Naive thymus-derived CD4-positive, alpha-beta T cell (primary cell): ENCODE measurements at regions not wholly inside any gene's neighbourhood (a gene's known extent, or its start where the extent isn't known, plus 50 kb on each side); places are given as distances from the start of the nearest gene placed in this dataset.

Experiments
- ATAC-seq: fragments of 150-1000 bp; cut with Tn5 transposase; 2 replicates; pipeline ENCODE4 v1.10.0; 2021; ENCODE audit warnings: mild to moderate bottlenecking, moderate library complexity
- CTCF ChIA-PET: fragments of 350-600 bp; sonication (Branson Sonifier 250); formaldehyde crosslinking; loops from one replicate; lab custom pipeline; 2021; ENCODE audit warnings: antibody characterized with exemption; lab: Charles Lee
- POLR2A ChIA-PET: fragments of 350-600 bp; sonication (Branson Sonifier 250); formaldehyde crosslinking; loops from one replicate; lab custom pipeline; 2021; ENCODE audit warnings: antibody characterized with exemption, inconsistent platforms; lab: Charles Lee
- DNase-seq, 9 donors: peaks; one replicate each; pipeline versions ENCODE4 v3.0.0 to v3.0.0-alpha.2; 2020 to 2022; ENCODE audit warnings: mixed read lengths in 1 of 9
- H3K27ac ChIP-seq: one replicate; pipeline ENCODE4 v1.7.0; 2013; ENCODE audit warnings: mild to moderate bottlenecking, low read depth, low read length, moderate library complexity
- H3K27me3 ChIP-seq, 2 donors: one replicate each; pipeline ENCODE4 v1.7.0; 2013; ENCODE audit warnings: low read length in 2 of 2, mild to moderate bottlenecking in 2 of 2, moderate library complexity in 2 of 2; ENCODE audit not compliant: control insufficient read depth in 2 of 2, insufficient read depth in 2 of 2
- H3K36me3 ChIP-seq, 3 experiments: 1 replicate in 2 of 3; 2 replicates in 1 of 3; pipeline ENCODE4 v1.7.0; 2013; ENCODE audit warnings: low read length in 3 of 3, mild to moderate bottlenecking in 3 of 3, moderate library complexity in 1 of 3; ENCODE audit not compliant: insufficient read depth in 3 of 3, control insufficient read depth in 2 of 3
- H3K4me1 ChIP-seq, 2 donors: one replicate each; pipeline ENCODE4 v1.7.0; 2013; ENCODE audit warnings: low read length in 2 of 2, mild to moderate bottlenecking in 2 of 2, moderate library complexity in 1 of 2; ENCODE audit not compliant: control insufficient read depth in 2 of 2, insufficient read depth in 2 of 2
- H3K4me3 ChIP-seq: 2 replicates; pipeline ENCODE4 v1.7.0; 2013; ENCODE audit warnings: mild to moderate bottlenecking, low read length
- H3K9me3 ChIP-seq, 3 experiments: 1 replicate in 2 of 3; 2 replicates in 1 of 3; pipeline ENCODE4 v1.7.0; 2013; ENCODE audit warnings: low read length in 3 of 3; ENCODE audit not compliant: control insufficient read depth in 2 of 3
- H3K27ac Mint-ChIP-seq, 9 donors: one replicate each; pipeline ENCODE4 v1.8.0; 2020 to 2022; ENCODE audit warnings: mixed read lengths in 9 of 9, mild to moderate bottlenecking in 8 of 9, moderate library complexity in 5 of 9, inconsistent platforms in 2 of 9
- H3K27me3 Mint-ChIP-seq, 5 donors: one replicate each; pipeline ENCODE4 v1.8.0; 2021 to 2022; ENCODE audit warnings: mixed read lengths in 5 of 5, mild to moderate bottlenecking in 1 of 5
- H3K36me3 Mint-ChIP-seq, 5 donors: one replicate each; pipeline ENCODE4 v1.8.0; 2020 to 2022; ENCODE audit warnings: mixed read lengths in 5 of 5, mild to moderate bottlenecking in 3 of 5, inconsistent platforms in 1 of 5
- H3K4me1 Mint-ChIP-seq, 7 donors: one replicate each; pipeline ENCODE4 v1.8.0; 2020 to 2022; ENCODE audit warnings: mixed read lengths in 7 of 7, mild to moderate bottlenecking in 3 of 7, inconsistent platforms in 1 of 7
- H3K4me3 Mint-ChIP-seq, 10 donors: one replicate each; pipeline ENCODE4 v1.8.0; 2020 to 2022; ENCODE audit warnings: mild to moderate bottlenecking in 10 of 10, mixed read lengths in 10 of 10, moderate library complexity in 6 of 10, inconsistent platforms in 2 of 10
- H3K9me3 Mint-ChIP-seq, 11 donors: one replicate each; pipeline ENCODE4 v1.8.0; 2020 to 2022; ENCODE audit warnings: mixed read lengths in 11 of 11, mild to moderate bottlenecking in 4 of 11, inconsistent platforms in 1 of 11, moderate library complexity in 1 of 11
- intact Hi-C, 2 donors: fragments of 100-400 bp; cut with micrococcal nuclease; formaldehyde crosslinking; loops; one replicate each; pipeline ENCODE4 v1.15.1; 2023

- no peaks in the 10 kb centered on the region for H3K9me3 ChIP-seq
- ATAC-seq (no peak), DNase-seq (peak in 1 of 9 donors; percentile 2)
- POLR2A ChIA-PET, result no interaction called here
- no peaks in the 10 kb centered on the region for H3K4me1 ChIP-seq
- Mint-ChIP-seq H3K9me3 (peaks cover 0 to 1% (median 0%) of the 10 kb centered on the region in 11 donors), H3K4me1 (peaks cover 0 to 8% (median 0%) of the 10 kb centered on the region in 7 donors), H3K27ac (no peak overlapping the region), H3K36me3 (peaks cover 0 to 4% (median 0%) of the 10 kb centered on the region in 5 donors), H3K27me3 (peaks cover 0 to 45% (median 11%) of the 10 kb centered on the region in 5 donors), H3K4me3 (no peak overlapping the region)
- no peak overlapping the region for H3K4me3 ChIP-seq
- H3K36me3 ChIP-seq, result no peaks in the 10 kb centered on the region
- CTCF ChIA-PET, result no interaction called here
- intact Hi-C loops, result no loop called here
- no peaks in the 10 kb centered on the region for H3K27me3 ChIP-seq
- no peak overlapping the region for H3K27ac ChIP-seq
Observed at GRCh38 chr22:48822278-48823233, 1005.1 kb downstream of the BRD1 start.

- intact Hi-C loops, result no loop called here
- no peak overlapping the region for H3K27ac Mint-ChIP-seq
- Histone ChIP-seq H3K4me3 (no peak overlapping the region), H3K36me3 (no peaks in the 10 kb centered on the region), H3K27me3 (no peaks in the 10 kb centered on the region), H3K9me3 (no peaks in the 10 kb centered on the region), H3K27ac (no peak overlapping the region), H3K4me1 (no peaks in the 10 kb centered on the region)
- H3K4me1 Mint-ChIP-seq, result peaks cover 0 to 8% (median 0%) of the 10 kb centered on the region in 7 donors
- H3K4me3 Mint-ChIP-seq, result no peak overlapping the region
- H3K27me3 Mint-ChIP-seq, result peaks cover 0 to 43% (median 11%) of the 10 kb centered on the region in 5 donors
- CTCF ChIA-PET, result no interaction called here
- DNase-seq (peak in 1 of 9 donors; percentile 2), ATAC-seq (no peak)
- POLR2A ChIA-PET, result no interaction called here
- peaks cover 0 to 4% (median 0%) of the 10 kb centered on the region in 5 donors for H3K36me3 Mint-ChIP-seq
- H3K9me3 Mint-ChIP-seq, result peaks cover 0 to 1% (median 0%) of the 10 kb centered on the region in 11 donors
Observed at GRCh38 chr22:48821727-48822126, 1005.9 kb downstream of the BRD1 start.

- H3K9me3 Mint-ChIP-seq, result peaks cover 0 to 1% (median 0%) of the 10 kb centered on the region in 11 donors
- no peaks in the 10 kb centered on the region for H3K9me3 ChIP-seq
- POLR2A ChIA-PET, result no interaction called here
- no peaks in the 10 kb centered on the region for H3K36me3 ChIP-seq
- no peak for ATAC-seq
- H3K27ac ChIP-seq, result no peak overlapping the region
- H3K27ac Mint-ChIP-seq, result no peak overlapping the region
- H3K4me3 ChIP-seq, result no peak overlapping the region
- H3K4me3 Mint-ChIP-seq, result no peak overlapping the region
- DNase-seq, result peak in 1 of 9 donors; percentile 6
- intact Hi-C loops, result no loop called here
- peaks cover 0 to 4% (median 0%) of the 10 kb centered on the region in 5 donors for H3K36me3 Mint-ChIP-seq
- H3K4me1 ChIP-seq, result no peaks in the 10 kb centered on the region
- H3K27me3 ChIP-seq, result no peaks in the 10 kb centered on the region
- H3K27me3 Mint-ChIP-seq, result peaks cover 0 to 39% (median 16%) of the 10 kb centered on the region in 5 donors
- H3K4me1 Mint-ChIP-seq, result peaks cover 0 to 8% (median 0%) of the 10 kb centered on the region in 7 donors
- CTCF ChIA-PET, result no interaction called here
Observed at GRCh38 chr22:48821346-48821690, 1006.4 kb downstream of the BRD1 start.

- intact Hi-C loops, result no loop called here
- Histone ChIP-seq H3K4me1 (no peaks in the 10 kb centered on the region), H3K27me3 (no peaks in the 10 kb centered on the region), H3K36me3 (no peaks in the 10 kb centered on the region), H3K27ac (no peak overlapping the region), H3K9me3 (no peaks in the 10 kb centered on the region), H3K4me3 (no peak overlapping the region)
- Mint-ChIP-seq H3K4me1 (peaks cover 0 to 8% (median 0%) of the 10 kb centered on the region in 7 donors), H3K4me3 (no peak overlapping the region), H3K36me3 (peaks cover 0 to 4% (median 0%) of the 10 kb centered on the region in 5 donors), H3K9me3 (peaks cover 0 to 1% (median 0%) of the 10 kb centered on the region in 11 donors), H3K27ac (no peak overlapping the region), H3K27me3 (peaks cover 0 to 36% (median 16%) of the 10 kb centered on the region in 5 donors)
- CTCF ChIA-PET, result no interaction called here
- POLR2A ChIA-PET, result no interaction called here
- ATAC-seq (no peak), DNase-seq (peak in 1 of 9 donors; percentile 4)
Observed at GRCh38 chr22:48820481-48821345, 1007.0 kb downstream of the BRD1 start.

GRCh38 chr22:48819961-48820360 lies 1007.7 kb downstream of the BRD1 start:
- H3K36me3 Mint-ChIP-seq, result peaks cover 0 to 4% (median 0%) of the 10 kb centered on the region in 5 donors
- Histone ChIP-seq H3K4me1 (no peaks in the 10 kb centered on the region), H3K27me3 (no peaks in the 10 kb centered on the region), H3K36me3 (no peaks in the 10 kb centered on the region), H3K4me3 (no peak overlapping the region), H3K9me3 (no peaks in the 10 kb centered on the region), H3K27ac (no peak overlapping the region)
- ATAC-seq (no peak), DNase-seq (no peak)
- H3K27me3 Mint-ChIP-seq, result peaks cover 0 to 28% (median 11%) of the 10 kb centered on the region in 5 donors
- H3K9me3 Mint-ChIP-seq, result peaks cover 0 to 1% (median 0%) of the 10 kb centered on the region in 11 donors
- ChIA-PET CTCF (no interaction called here), POLR2A (no interaction called here)
- no peak overlapping the region for H3K4me3 Mint-ChIP-seq
- intact Hi-C loops, result no loop called here
- H3K4me1 Mint-ChIP-seq, result peaks cover 0 to 4% (median 0%) of the 10 kb centered on the region in 7 donors
- H3K27ac Mint-ChIP-seq, result no peak overlapping the region

GRCh38 chr22:48819232-48819631 lies 1008.4 kb downstream of the BRD1 start:
- ATAC-seq (no peak), DNase-seq (peak in 1 of 9 donors; percentile 5)
- Histone ChIP-seq H3K36me3 (no peaks in the 10 kb centered on the region), H3K4me3 (no peak overlapping the region), H3K27ac (no peak overlapping the region), H3K9me3 (no peaks in the 10 kb centered on the region), H3K27me3 (no peaks in the 10 kb centered on the region), H3K4me1 (no peaks in the 10 kb centered on the region)
- Mint-ChIP-seq H3K36me3 (peaks cover 0 to 4% (median 0%) of the 10 kb centered on the region in 5 donors), H3K27me3 (peaks cover 0 to 23% (median 7%) of the 10 kb centered on the region in 5 donors), H3K9me3 (peaks cover 0 to 1% (median 0%) of the 10 kb centered on the region in 11 donors), H3K27ac (no peak overlapping the region), H3K4me3 (no peak overlapping the region), H3K4me1 (no peaks in the 10 kb centered on the region)
- intact Hi-C loops, result no loop called here
- ChIA-PET CTCF (no interaction called here), POLR2A (no interaction called here)
